HEK293T (cell line): ENCODE measurements at regions not wholly inside any gene's neighbourhood (a gene's known extent, or its start where the extent isn't known, plus 50 kb on each side); places are given as distances from the start of the nearest gene placed in this dataset.

ENCODE experiments used
- CTCF ChIA-PET: fragments of 350-600 bp; formaldehyde crosslinking; extraction: SDS; loops from one replicate; lab custom pipeline; 2021; ENCODE audit warnings: antibody characterized with exemption, inconsistent platforms; lab: Yijun Ruan, JAX
- POLR2A ChIA-PET: fragments of 350-600 bp; formaldehyde crosslinking; extraction: SDS; loops from one replicate; lab custom pipeline; 2020; ENCODE audit warnings: antibody characterized with exemption, inconsistent platforms; lab: Yijun Ruan, JAX
- DNase-seq: peaks from one replicate; pipeline ENCODE4 v3.0.0; 2012; ENCODE audit warnings: mixed read lengths; ENCODE audit errors: extremely low spot score
- ARNT ChIP-seq: fragments of 450-650 bp; IDR thresholded peaks from 2 replicates; pipeline ENCODE4 v1.6.1; 2017; ENCODE audit warnings: mild to moderate bottlenecking
- BHLHE40 ChIP-seq: fragments of 450-650 bp; IDR thresholded peaks from 2 replicates; pipeline ENCODE4 v1.6.1; 2016; ENCODE audit warnings: mild to moderate bottlenecking, moderate library complexity, borderline replicate concordance
- CTBP1 ChIP-seq: fragments of 450-650 bp; IDR thresholded peaks from 2 replicates; pipeline ENCODE4 v1.6.1; 2016; ENCODE audit warnings: borderline replicate concordance
- ELF4 ChIP-seq: fragments of 450-650 bp; IDR thresholded peaks from 2 replicates; pipeline ENCODE4 v1.6.1; 2017; ENCODE audit warnings: antibody characterized with exemption
- FOXA1 ChIP-seq: fragments of 450-650 bp; IDR thresholded peaks from 2 replicates; pipeline ENCODE4 v1.6.1; 2016; ENCODE audit warnings: mild to moderate bottlenecking
- FOXK2 ChIP-seq: fragments of 450-650 bp; IDR thresholded peaks from 2 replicates; pipeline ENCODE4 v1.6.1; 2016; ENCODE audit warnings: mild to moderate bottlenecking
- FOXM1 ChIP-seq: fragments of 450-650 bp; IDR thresholded peaks from 2 replicates; pipeline ENCODE4 v1.6.1; 2017; ENCODE audit warnings: mild to moderate bottlenecking, borderline replicate concordance
- HDGF ChIP-seq: fragments of 450-650 bp; IDR thresholded peaks from 2 replicates; pipeline ENCODE4 v1.6.1; 2017; ENCODE audit warnings: antibody characterized with exemption, borderline replicate concordance
- L3MBTL2 ChIP-seq: fragments of 450-650 bp; conservative IDR thresholded peaks from 2 replicates; pipeline ENCODE4 v1.6.1; 2016; ENCODE audit warnings: mild to moderate bottlenecking
- LEF1 ChIP-seq: fragments of 450-650 bp; IDR thresholded peaks from 2 replicates; pipeline ENCODE4 v1.6.1; 2017; ENCODE audit warnings: mild to moderate bottlenecking, borderline replicate concordance
- NFRKB ChIP-seq: fragments of 450-650 bp; IDR thresholded peaks from 2 replicates; pipeline ENCODE4 v1.6.1; 2016; ENCODE audit warnings: mild to moderate bottlenecking, moderate library complexity
- SP1 ChIP-seq: fragments of 450-650 bp; IDR thresholded peaks from 2 replicates; pipeline ENCODE4 v1.6.1; 2017
- SUZ12 ChIP-seq: fragments of 450-650 bp; IDR thresholded peaks from 2 replicates; pipeline ENCODE4 v1.6.1; 2016; ENCODE audit warnings: mild to moderate bottlenecking
- TARDBP ChIP-seq: fragments of 450-650 bp; IDR thresholded peaks from 2 replicates; pipeline ENCODE4 v1.6.1; 2016
- ZNF384 ChIP-seq: fragments of 450-650 bp; IDR thresholded peaks from 2 replicates; pipeline ENCODE4 v1.6.1; 2016
- TF ChIP-seq, protein P1 (sequence below): fragments of 450-650 bp; IDR thresholded peaks from 2 replicates; pipeline ENCODE4 v1.6.1; 2016

DNA sequence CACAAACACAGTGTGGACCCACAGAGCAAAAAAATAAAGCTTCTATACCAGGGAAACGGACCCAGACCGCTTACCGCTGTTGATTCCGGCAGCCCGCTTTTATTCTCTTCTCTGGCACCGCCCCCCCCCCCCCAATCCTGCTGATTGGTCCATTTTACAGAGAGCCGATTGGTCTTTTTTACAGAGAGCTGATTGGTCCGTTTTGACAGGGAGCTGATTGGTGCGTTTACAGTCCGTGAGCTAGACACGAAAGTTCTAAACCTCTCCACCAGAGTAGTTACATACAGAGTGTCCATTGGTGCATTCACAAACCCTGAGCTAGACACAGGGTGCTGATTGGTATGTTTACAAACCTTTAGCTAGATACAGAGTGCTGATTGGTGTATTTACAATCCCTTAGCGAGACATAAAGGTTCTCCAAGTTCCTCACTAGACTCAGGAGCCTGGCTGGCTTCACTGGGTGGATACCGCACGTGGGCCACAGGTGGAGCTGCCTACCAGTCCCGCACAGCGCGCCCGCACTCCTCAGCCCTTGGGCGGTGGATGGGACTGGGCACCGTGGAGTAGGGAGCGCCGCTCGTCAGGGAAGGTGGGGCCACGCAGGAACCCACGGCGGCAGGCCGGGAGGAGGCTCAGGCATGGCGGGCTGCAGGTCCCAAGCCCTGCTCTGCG lies 92.4 kb downstream of the HAPSTR1 start:
- TF ChIP-seq SP1 (no peak), TARDBP (no peak), ELF4 (no peak), HDGF (no peak), BHLHE40 (no peak), FOXM1 (no peak), ARNT (no peak), SUZ12 (no peak), FOXA1 (no peak), CTBP1 (no peak), L3MBTL2 (no peak), NFRKB (no peak), LEF1 (no peak), FOXK2 (no peak), ZNF384 (no peak)
- TF ChIP-seq, protein P1, sequence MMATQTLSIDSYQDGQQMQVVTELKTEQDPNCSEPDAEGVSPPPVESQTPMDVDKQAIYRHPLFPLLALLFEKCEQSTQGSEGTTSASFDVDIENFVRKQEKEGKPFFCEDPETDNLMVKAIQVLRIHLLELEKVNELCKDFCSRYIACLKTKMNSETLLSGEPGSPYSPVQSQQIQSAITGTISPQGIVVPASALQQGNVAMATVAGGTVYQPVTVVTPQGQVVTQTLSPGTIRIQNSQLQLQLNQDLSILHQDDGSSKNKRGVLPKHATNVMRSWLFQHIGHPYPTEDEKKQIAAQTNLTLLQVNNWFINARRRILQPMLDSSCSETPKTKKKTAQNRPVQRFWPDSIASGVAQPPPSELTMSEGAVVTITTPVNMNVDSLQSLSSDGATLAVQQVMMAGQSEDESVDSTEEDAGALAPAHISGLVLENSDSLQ: no peak
- ChIA-PET CTCF (interaction anchor here (0.7 kb wide), 1 partner anchor 30 kb away, joined by 4 read pairs; no protein-coding TSS in a partner anchor), POLR2A (no interaction called here)
- DNase-seq: no peak

DNA sequence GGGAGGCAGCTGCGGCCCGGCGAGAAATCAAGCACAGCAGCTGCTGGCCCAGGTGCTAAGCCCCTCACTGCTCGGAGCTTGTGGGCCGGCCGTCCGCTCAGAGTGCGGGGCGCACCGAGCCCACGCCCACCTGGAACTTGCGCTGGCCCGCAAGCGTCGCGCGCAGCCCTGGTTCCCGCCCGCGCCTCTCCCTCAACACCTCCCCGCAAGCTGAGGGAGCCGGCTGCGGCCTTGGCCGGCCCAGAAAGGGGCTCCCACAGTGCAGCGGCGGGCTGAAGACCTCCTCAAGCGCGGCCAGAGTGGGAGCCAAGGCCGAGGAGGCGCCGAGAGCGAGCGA lies 92.9 kb downstream of the HAPSTR1 start:
- ChIA-PET POLR2A (no interaction called here), CTCF (interaction anchor here (0.6 kb wide), 1 partner anchor 20 kb away, joined by 3 read pairs; no protein-coding TSS in a partner anchor)
- TF ChIP-seq NFRKB (no peak), LEF1 (no peak), SUZ12 (no peak), HDGF (no peak), BHLHE40 (no peak), TARDBP (no peak), SP1 (no peak), FOXK2 (no peak), ARNT (no peak), FOXA1 (no peak), ELF4 (no peak), FOXM1 (no peak)
- no peak for DNase-seq

DNA sequence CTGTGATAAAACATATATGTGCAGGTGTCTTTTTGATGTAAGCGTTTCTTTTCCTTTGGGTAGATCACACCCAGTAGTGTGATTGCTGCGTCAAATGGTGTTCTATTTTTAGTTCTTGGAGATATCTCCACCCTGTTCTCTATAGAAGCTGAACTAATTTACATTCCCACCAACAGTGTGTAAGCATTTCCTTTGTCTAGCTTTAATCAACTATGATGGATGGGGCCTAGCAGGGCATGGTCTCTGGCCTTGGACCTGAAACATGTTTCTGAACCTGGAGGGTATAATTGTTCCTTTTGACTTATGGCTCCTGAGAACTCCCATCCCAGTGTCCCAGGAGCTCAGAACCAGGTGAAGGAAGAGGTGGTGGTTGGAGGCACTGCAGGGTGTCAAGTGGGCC lies 93.9 kb downstream of the HAPSTR1 start:
- DNase-seq: no peak
- POLR2A ChIA-PET: no interaction called here
- CTCF ChIA-PET: no interaction called here
- TF ChIP-seq FOXK2: no peak
- TF ChIP-seq SP1: no peak
- TF ChIP-seq TARDBP: no peak
- TF ChIP-seq FOXA1: no peak
- TF ChIP-seq HDGF: no peak
- TF ChIP-seq FOXM1: no peak
- TF ChIP-seq BHLHE40: no peak
- TF ChIP-seq SUZ12: no peak
- TF ChIP-seq, protein P1: no peak
- TF ChIP-seq LEF1: no peak
- no peak for TF ChIP-seq ARNT

DNA sequence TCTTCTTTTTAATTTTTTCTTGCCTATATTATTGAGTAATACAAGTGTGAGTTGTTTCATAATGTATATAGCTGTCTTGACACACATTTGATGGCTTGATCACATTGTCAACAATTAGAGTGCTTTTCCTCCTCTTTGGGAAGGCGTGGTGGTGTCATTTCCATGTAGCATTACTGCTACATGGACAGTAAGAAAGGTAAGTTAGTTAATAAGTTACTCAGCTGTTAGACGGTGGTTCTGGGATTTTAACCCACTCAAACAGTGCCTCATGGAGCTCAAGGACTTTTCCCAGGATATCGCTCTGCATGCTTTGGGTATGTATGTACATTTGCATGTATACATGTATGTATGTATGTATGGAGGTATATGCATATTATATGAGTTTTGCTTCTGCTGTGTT lies 94.6 kb downstream of the HAPSTR1 start:
- TF ChIP-seq FOXM1 (no peak), L3MBTL2 (no peak)
- no peak for DNase-seq
- ChIA-PET POLR2A (interaction anchor here (0.6 kb wide), 1 partner anchor 537 kb away, joined by 3 read pairs; no protein-coding TSS in a partner anchor), CTCF (no interaction called here)

DNA sequence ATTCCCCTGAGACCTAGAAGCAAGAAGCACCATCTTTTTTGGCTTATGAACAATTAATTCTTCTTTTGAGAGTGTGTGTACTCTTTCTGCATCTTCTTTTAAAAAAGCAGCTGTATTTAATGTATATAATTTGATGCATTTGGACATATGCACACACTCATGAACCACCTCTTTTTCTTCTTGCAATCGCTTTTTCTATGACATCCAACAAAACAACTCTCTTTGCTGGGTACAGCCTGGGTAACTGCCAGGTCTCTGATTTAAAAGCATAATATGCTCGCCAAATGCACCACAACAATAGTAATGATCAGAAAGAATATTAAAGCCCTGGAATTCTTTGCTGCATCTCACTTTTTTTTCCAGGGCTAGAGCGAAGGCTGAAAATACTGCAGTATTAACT lies 97.3 kb downstream of the HAPSTR1 start:
- TF ChIP-seq FOXM1: no peak
- TF ChIP-seq FOXA1: no peak
- TF ChIP-seq FOXK2: no peak
- TF ChIP-seq LEF1: no peak
- no peak for TF ChIP-seq BHLHE40
- TF ChIP-seq L3MBTL2: no peak
- no peak for TF ChIP-seq TARDBP
- TF ChIP-seq ELF4: no peak
- no peak for TF ChIP-seq ARNT
- TF ChIP-seq NFRKB: no peak
- TF ChIP-seq SP1: no peak
- TF ChIP-seq SUZ12: no peak
- no peak for DNase-seq
- ChIA-PET POLR2A (no interaction called here), CTCF (no interaction called here)

DNA sequence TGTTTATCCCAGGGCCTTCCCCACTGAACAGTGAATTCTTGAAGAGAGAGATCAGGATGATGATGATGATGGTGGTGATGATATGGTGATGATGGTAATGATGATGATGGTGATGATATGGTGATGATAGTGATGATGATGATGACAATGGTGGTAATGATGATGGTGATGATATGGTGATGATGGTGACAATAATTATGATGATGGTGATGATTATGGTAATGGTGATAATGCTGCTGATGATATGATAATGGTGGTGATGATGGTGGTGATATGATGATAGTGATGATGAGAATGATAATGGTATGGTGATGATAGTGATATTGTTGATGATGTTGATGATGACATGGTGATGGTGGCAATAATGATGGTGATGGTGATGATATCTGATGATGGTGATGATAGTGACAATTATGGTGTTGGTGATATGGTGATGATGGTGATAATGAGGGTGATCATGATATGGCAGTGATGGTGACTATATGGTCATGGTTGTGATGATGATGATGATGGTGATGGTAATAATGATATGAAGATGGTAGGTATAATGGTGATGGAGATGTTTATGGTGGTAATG lies 99.9 kb downstream of the HAPSTR1 start:
- ChIA-PET CTCF (no interaction called here), POLR2A (no interaction called here)
- no peak for DNase-seq
- TF ChIP-seq ELF4 (no peak), CTBP1 (peak; percentile 38; the same call in 1 of the 2 replicates)

DNA sequence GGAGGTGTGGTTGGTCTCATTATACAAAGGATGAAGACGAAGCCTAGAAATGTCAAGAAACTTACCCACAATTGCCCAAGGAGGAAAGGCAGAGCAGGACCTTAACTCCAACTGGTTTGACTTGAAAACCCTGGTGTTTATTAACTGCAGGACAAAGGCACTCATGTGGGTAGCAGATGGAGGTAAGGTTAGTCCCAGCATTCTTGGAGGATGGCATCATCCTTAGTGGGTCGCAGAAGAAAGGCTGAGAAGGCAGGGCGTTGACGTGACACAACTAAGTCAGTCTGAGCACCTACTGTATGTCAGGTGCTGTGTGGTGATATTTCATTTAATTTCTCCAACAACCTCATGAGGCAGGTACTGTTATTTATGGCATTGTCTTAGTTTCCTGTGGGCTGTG lies 101.3 kb downstream of the HAPSTR1 start:
- POLR2A ChIA-PET: no interaction called here
- TF ChIP-seq ELF4 (no peak), FOXK2 (no peak), ZNF384 (no peak), HDGF (no peak), SP1 (no peak), CTBP1 (no peak), SUZ12 (no peak), FOXA1 (no peak), ARNT (no peak), L3MBTL2 (no peak), NFRKB (no peak), FOXM1 (no peak), LEF1 (no peak), TARDBP (no peak), BHLHE40 (no peak)
- TF ChIP-seq, protein P1: no peak

More for the DNA sequence above, 101.3 kb downstream of the HAPSTR1 start:
- no peak for DNase-seq
- CTCF ChIA-PET: no interaction called here
